ENCODE measurements at regions not wholly inside any gene's neighbourhood (a gene's known extent, or its start where the extent isn't known, plus 50 kb on each side); places are given as distances from the start of the nearest gene placed in this dataset.

GRCh38 chr1:238912148-238912547 is 474.2 kb upstream of the CHRM3 start:
- no peak for TF ChIP-seq KLF9 (tag by site-specific recombination; IDR thresholded peaks at IDR 0.05; ENCODE audit: low read depth)
- TF ChIP-seq, protein P1, sequence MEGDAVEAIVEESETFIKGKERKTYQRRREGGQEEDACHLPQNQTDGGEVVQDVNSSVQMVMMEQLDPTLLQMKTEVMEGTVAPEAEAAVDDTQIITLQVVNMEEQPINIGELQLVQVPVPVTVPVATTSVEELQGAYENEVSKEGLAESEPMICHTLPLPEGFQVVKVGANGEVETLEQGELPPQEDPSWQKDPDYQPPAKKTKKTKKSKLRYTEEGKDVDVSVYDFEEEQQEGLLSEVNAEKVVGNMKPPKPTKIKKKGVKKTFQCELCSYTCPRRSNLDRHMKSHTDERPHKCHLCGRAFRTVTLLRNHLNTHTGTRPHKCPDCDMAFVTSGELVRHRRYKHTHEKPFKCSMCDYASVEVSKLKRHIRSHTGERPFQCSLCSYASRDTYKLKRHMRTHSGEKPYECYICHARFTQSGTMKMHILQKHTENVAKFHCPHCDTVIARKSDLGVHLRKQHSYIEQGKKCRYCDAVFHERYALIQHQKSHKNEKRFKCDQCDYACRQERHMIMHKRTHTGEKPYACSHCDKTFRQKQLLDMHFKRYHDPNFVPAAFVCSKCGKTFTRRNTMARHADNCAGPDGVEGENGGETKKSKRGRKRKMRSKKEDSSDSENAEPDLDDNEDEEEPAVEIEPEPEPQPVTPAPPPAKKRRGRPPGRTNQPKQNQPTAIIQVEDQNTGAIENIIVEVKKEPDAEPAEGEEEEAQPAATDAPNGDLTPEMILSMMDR (tag by site-specific recombination; IDR thresholded peaks at IDR 0.05) = no peak
- no peak for TF ChIP-seq ZNF292 (tag by site-specific recombination; IDR thresholded peaks at IDR 0.05; ENCODE audit: borderline replicate concordance, low read depth)
- TF ChIP-seq GLIS2 (tag by site-specific recombination; IDR thresholded peaks at IDR 0.05) = no peak
- TF ChIP-seq HOXA7 (CRISPR knock-in tag; IDR thresholded peaks at IDR 0.05; ENCODE audit: borderline replicate concordance) = no peak
- no peak for TF ChIP-seq ZNF138 (tag by site-specific recombination; IDR thresholded peaks at IDR 0.05; ENCODE audit: borderline replicate concordance)
- no peak for TF ChIP-seq ZFHX2 (tag by site-specific recombination; conservative IDR thresholded peaks at IDR 0.05)
- TF ChIP-seq, protein P2, sequence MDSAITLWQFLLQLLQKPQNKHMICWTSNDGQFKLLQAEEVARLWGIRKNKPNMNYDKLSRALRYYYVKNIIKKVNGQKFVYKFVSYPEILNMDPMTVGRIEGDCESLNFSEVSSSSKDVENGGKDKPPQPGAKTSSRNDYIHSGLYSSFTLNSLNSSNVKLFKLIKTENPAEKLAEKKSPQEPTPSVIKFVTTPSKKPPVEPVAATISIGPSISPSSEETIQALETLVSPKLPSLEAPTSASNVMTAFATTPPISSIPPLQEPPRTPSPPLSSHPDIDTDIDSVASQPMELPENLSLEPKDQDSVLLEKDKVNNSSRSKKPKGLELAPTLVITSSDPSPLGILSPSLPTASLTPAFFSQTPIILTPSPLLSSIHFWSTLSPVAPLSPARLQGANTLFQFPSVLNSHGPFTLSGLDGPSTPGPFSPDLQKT (IDR thresholded peaks at IDR 0.05; ENCODE audit: borderline replicate concordance, low read depth, low read length) = no peak
- TF ChIP-seq ZNF16 (tag by site-specific recombination; IDR thresholded peaks at IDR 0.05; ENCODE audit: low read depth) = no peak
- no peak for TF ChIP-seq YY1 (tag by site-specific recombination; IDR thresholded peaks at IDR 0.05)
- TF ChIP-seq ZNF24 (tag by site-specific recombination; IDR thresholded peaks at IDR 0.05) = no peak
- TF ChIP-seq, protein P3, sequence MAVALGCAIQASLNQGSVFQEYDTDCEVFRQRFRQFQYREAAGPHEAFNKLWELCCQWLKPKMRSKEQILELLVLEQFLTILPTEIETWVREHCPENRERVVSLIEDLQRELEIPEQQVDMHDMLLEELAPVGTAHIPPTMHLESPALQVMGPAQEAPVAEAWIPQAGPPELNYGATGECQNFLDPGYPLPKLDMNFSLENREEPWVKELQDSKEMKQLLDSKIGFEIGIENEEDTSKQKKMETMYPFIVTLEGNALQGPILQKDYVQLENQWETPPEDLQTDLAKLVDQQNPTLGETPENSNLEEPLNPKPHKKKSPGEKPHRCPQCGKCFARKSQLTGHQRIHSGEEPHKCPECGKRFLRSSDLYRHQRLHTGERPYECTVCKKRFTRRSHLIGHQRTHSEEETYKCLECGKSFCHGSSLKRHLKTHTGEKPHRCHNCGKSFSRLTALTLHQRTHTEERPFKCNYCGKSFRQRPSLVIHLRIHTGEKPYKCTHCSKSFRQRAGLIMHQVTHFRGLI (tag by site-specific recombination; IDR thresholded peaks at IDR 0.05) = no peak
- no peak for TF ChIP-seq RBAK (tag by site-specific recombination; IDR thresholded peaks at IDR 0.05)
- TF ChIP-seq ZNF214 (tag by site-specific recombination; IDR thresholded peaks at IDR 0.05; ENCODE audit: borderline replicate concordance) = no peak
